ENCODE measurements at regions not wholly inside any gene's neighbourhood (a gene's known extent, or its start where the extent isn't known, plus 50 kb on each side); places are given as distances from the start of the nearest gene placed in this dataset.

DNA sequence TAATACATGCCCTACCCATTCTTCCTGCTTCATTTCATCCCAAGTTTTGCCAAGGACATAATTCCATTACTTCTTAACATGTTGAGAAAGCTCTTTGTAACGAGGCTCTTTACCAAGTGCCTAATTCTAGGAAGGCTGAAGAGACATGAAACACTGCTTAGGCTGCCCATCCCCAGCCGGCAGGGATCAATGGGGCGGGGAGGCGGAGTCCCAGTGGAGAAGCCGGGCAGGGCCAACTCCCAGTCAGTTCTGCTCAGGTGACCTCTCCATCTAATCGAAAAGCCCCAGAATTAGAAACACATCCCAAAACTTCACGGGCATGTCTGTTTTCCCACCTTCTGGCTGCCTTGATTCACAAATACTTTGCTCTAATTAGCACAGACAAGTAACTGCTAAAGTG is 89.5 kb upstream of the LYZL1 start:
- TF ChIP-seq, protein P1, sequence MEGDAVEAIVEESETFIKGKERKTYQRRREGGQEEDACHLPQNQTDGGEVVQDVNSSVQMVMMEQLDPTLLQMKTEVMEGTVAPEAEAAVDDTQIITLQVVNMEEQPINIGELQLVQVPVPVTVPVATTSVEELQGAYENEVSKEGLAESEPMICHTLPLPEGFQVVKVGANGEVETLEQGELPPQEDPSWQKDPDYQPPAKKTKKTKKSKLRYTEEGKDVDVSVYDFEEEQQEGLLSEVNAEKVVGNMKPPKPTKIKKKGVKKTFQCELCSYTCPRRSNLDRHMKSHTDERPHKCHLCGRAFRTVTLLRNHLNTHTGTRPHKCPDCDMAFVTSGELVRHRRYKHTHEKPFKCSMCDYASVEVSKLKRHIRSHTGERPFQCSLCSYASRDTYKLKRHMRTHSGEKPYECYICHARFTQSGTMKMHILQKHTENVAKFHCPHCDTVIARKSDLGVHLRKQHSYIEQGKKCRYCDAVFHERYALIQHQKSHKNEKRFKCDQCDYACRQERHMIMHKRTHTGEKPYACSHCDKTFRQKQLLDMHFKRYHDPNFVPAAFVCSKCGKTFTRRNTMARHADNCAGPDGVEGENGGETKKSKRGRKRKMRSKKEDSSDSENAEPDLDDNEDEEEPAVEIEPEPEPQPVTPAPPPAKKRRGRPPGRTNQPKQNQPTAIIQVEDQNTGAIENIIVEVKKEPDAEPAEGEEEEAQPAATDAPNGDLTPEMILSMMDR (IDR thresholded peaks at IDR 0.05), result no peak
- TF ChIP-seq POLR2A (IDR thresholded peaks at IDR 0.05; ENCODE audit: low read depth) (no peak), POLR2AphosphoS5 (IDR thresholded peaks at IDR 0.05) (no peak)
